Panc1 (cell line): ENCODE measurements at regions not wholly inside any gene's neighbourhood (a gene's known extent, or its start where the extent isn't known, plus 50 kb on each side); places are given as distances from the start of the nearest gene placed in this dataset.

Source experiments
- ATAC-seq: fragments of 200-7000 bp; cut with Tn5 transposase; 2 replicates; pipeline ENCODE4 v1.9.1; 2020; ENCODE audit warnings: mild to moderate bottlenecking, moderate library complexity
- BruUV-seq: library from RNA; stranded (reverse); fragments of 400-500 nt; replicated peaks from 2 replicates; lab custom pipeline; 2021; lab: Mats Ljungman, UMichigan
- CTCF ChIA-PET: fragments of 300-600 bp; sonication (Branson Sonifier 250); formaldehyde crosslinking; loops from one replicate; lab custom pipeline; 2022; ENCODE audit warnings: antibody characterized with exemption; lab: Charles Lee
- POLR2A ChIA-PET: fragments of 300-600 bp; sonication (Branson Sonifier 250); formaldehyde crosslinking; loops from one replicate; lab custom pipeline; 2022; ENCODE audit warnings: antibody characterized with exemption; lab: Charles Lee
- DNase-seq: peaks from one replicate; pipeline ENCODE4 v3.0.0-alpha.2; 2010; ENCODE audit warnings: low read depth, low spot score
- H3K27ac ChIP-seq: 2 replicates; pipeline ENCODE4 v1.5.1; 2011; ENCODE audit warnings: mild to moderate bottlenecking, low read length, inconsistent platforms
- H3K27me3 ChIP-seq: fragments of 200-500 bp; sonication (Bioruptor generic); 2 replicates; pipeline ENCODE4 v1.6.0; 2014; ENCODE audit warnings: low read length, inconsistent platforms; ENCODE audit not compliant: control insufficient read depth, insufficient read depth
- H3K36me3 ChIP-seq: fragments of 200-500 bp; sonication (Bioruptor generic); 2 replicates; pipeline ENCODE4 v1.5.1; 2014; ENCODE audit warnings: inconsistent platforms, mild to moderate bottlenecking, low read length, moderate library complexity; ENCODE audit not compliant: control insufficient read depth, insufficient read depth
- H3K4me1 ChIP-seq: 2 replicates; pipeline ENCODE4 v1.5.1; 2011; ENCODE audit warnings: inconsistent platforms, mild to moderate bottlenecking, low read length, moderate library complexity; ENCODE audit not compliant: control insufficient read depth, insufficient read depth
- H3K4me3 ChIP-seq, 2 experiments: 2 replicates each; pipeline ENCODE4 v1.5.1; 2011 to 2012; ENCODE audit warnings: low read depth in 2 of 2, low read length in 2 of 2, mild to moderate bottlenecking in 2 of 2, inconsistent platforms in 1 of 2, moderate library complexity in 1 of 2
- H3K9me3 ChIP-seq: fragments of 200-500 bp; sonication (Bioruptor generic); 2 replicates; pipeline ENCODE4 v1.5.1; 2014; ENCODE audit warnings: low read depth, mild to moderate bottlenecking, inconsistent platforms, low read length, moderate library complexity; ENCODE audit not compliant: control insufficient read depth, insufficient read depth
- CTCF ChIP-seq: fragments of 450-650 bp; IDR thresholded peaks from 2 replicates; pipeline ENCODE4 v1.5.1; 2017; ENCODE audit warnings: mild to moderate bottlenecking
- POLR2AphosphoS5 ChIP-seq: IDR thresholded peaks from 2 replicates; pipeline ENCODE4 v1.6.1; 2012; ENCODE audit warnings: mild to moderate bottlenecking, low read depth, low read length, moderate library complexity
- REST ChIP-seq, 2 experiments: IDR thresholded peaks; 2 replicates each; pipeline ENCODE4 v1.6.1; 2011 to 2012; ENCODE audit warnings: low read depth in 2 of 2, control low read depth in 1 of 2, low read length in 1 of 2, mild to moderate bottlenecking in 1 of 2, moderate library complexity in 1 of 2; ENCODE audit not compliant: insufficient read depth in 1 of 2
- SIN3A ChIP-seq: IDR thresholded peaks from 2 replicates; pipeline ENCODE4 v1.6.1; 2012; ENCODE audit warnings: low read depth, mild to moderate bottlenecking, low read length, moderate library complexity, borderline replicate concordance; ENCODE audit not compliant: insufficient read depth
- TCF7L2 ChIP-seq: IDR thresholded peaks from 2 replicates; pipeline ENCODE4 v1.6.1; 2011; ENCODE audit warnings: mild to moderate bottlenecking, low read depth, low read length, inconsistent platforms
- in situ Hi-C: cut with HindIII; loops from 2 replicates; pipeline ENCODE4 v1.10.0; 2016; ENCODE audit warnings: low sequenced_read_pairs, low pct_unique_long_range_greater_than_20kb
- intact Hi-C: fragments of 100-400 bp; cut with micrococcal nuclease; formaldehyde crosslinking; loops from one replicate; pipeline ENCODE4 v1.10.0; 2022; ENCODE audit not compliant: unreplicated experiment

- Histone ChIP-seq H3K27me3 (peaks cover 7% of the 10 kb centered on the region), H3K9me3 (no peaks in the 10 kb centered on the region), H3K27ac (no peak overlapping the region), H3K36me3 (no peaks in the 10 kb centered on the region), H3K4me3 (no peak overlapping the region), H3K4me1 (no peaks in the 10 kb centered on the region)
- DNase-seq (no peak), ATAC-seq (no peak)
- POLR2A ChIA-PET = interaction anchor here (0.6 kb wide), 1 partner anchor 1085 kb away, joined by 5 read pairs; no protein-coding TSS in a partner anchor
- BruUV-seq = no TSS peak
- TF ChIP-seq CTCF = no peak
- CTCF ChIA-PET = no interaction called here
- in situ Hi-C loops (no loop called here), intact Hi-C loops (no loop called here)
Observed at GRCh38 chr18:77666613-77667012, 417.0 kb downstream of the GALR1 start.

- Histone ChIP-seq H3K4me3 (no peak overlapping the region), H3K27ac (no peak overlapping the region), H3K36me3 (no peaks in the 10 kb centered on the region), H3K9me3 (no peaks in the 10 kb centered on the region), H3K4me1 (no peaks in the 10 kb centered on the region), H3K27me3 (peaks cover 4% of the 10 kb centered on the region)
- no peak for TF ChIP-seq TCF7L2
- TF ChIP-seq REST (IDR thresholded peaks at IDR 0.05; ENCODE audit: insufficient read depth in 1 of 2, low read depth in 2 of 2, low read length in 1 of 2) = no peak
- TF ChIP-seq CTCF = no peak
- TF ChIP-seq SIN3A = no peak
- TF ChIP-seq POLR2AphosphoS5 = no peak
- ATAC-seq = no peak
- ChIA-PET POLR2A (no interaction called here), CTCF (no interaction called here)
- BruUV-seq = no TSS peak
- DNase-seq = no peak
- in situ Hi-C loops (no loop called here), intact Hi-C loops (no loop called here)
Observed at GRCh38 chr18:77668219-77668618, 418.6 kb downstream of the GALR1 start.

- POLR2A ChIA-PET = no interaction called here
- no peak for DNase-seq
- ATAC-seq = no peak
- BruUV-seq = no TSS peak
- Histone ChIP-seq H3K4me3 (no peak overlapping the region), H3K9me3 (no peaks in the 10 kb centered on the region), H3K36me3 (no peaks in the 10 kb centered on the region), H3K27ac (no peak overlapping the region), H3K4me1 (no peaks in the 10 kb centered on the region), H3K27me3 (peaks cover 2% of the 10 kb centered on the region; the same call in 1 of the 2 replicates)
- in situ Hi-C loops = no loop called here
- intact Hi-C loops = no loop called here
- CTCF ChIA-PET = no interaction called here
- TF ChIP-seq TCF7L2 (no peak), REST (IDR thresholded peaks at IDR 0.05; ENCODE audit: insufficient read depth in 1 of 2, low read depth in 2 of 2, low read length in 1 of 2) (no peak), CTCF (no peak), POLR2AphosphoS5 (no peak), SIN3A (no peak)
Observed at GRCh38 chr18:77669331-77669730, 419.7 kb downstream of the GALR1 start.
